GM23248 (cell line): ENCODE measurements at regions not wholly inside any gene's neighbourhood (a gene's known extent, or its start where the extent isn't known, plus 50 kb on each side); places are given as distances from the start of the nearest gene placed in this dataset.

Experiments used
- DNase-seq: peaks from one replicate; pipeline ENCODE4 v3.0.0-alpha.2; 2015
- H2AFZ ChIP-seq: fragments of 200-600 bp; sonication (generic); 2 replicates; pipeline ENCODE4 v1.6.1; 2016; ENCODE audit warnings: antibody characterized with exemption
- H3F3A ChIP-seq: fragments of 200-600 bp; sonication (generic); 2 replicates; pipeline ENCODE4 v1.6.1; 2016; ENCODE audit warnings: mild to moderate bottlenecking, antibody characterized with exemption, mixed run types; ENCODE audit not compliant: insufficient read depth
- H3K27ac ChIP-seq: fragments of 200-600 bp; sonication (generic); 2 replicates; pipeline ENCODE4 v1.5.1; 2016; ENCODE audit warnings: mild to moderate bottlenecking
- H3K27me3 ChIP-seq: fragments of 200-600 bp; sonication (generic); replicated peaks from 2 replicates; pipeline ENCODE4 v1.6.1; 2016; ENCODE audit warnings: mild to moderate bottlenecking; ENCODE audit not compliant: insufficient read depth
- H3K36me3 ChIP-seq: fragments of 200-600 bp; sonication (generic); 2 replicates; pipeline ENCODE4 v1.6.1; 2016; ENCODE audit warnings: low read depth, mild to moderate bottlenecking
- H3K4me1 ChIP-seq: fragments of 200-600 bp; sonication (generic); 2 replicates; pipeline ENCODE4 v1.6.1; 2016; ENCODE audit warnings: mild to moderate bottlenecking; ENCODE audit not compliant: insufficient read depth
- H3K4me2 ChIP-seq: fragments of 200-600 bp; sonication (generic); one replicate; pipeline ENCODE4 v1.6.1; 2016; ENCODE audit warnings: mild to moderate bottlenecking; ENCODE audit not compliant: unreplicated experiment
- H3K4me3 ChIP-seq: fragments of 200-600 bp; sonication (generic); 2 replicates; pipeline ENCODE4 v1.5.1; 2016; ENCODE audit warnings: mild to moderate bottlenecking
- H3K79me2 ChIP-seq: fragments of 200-600 bp; sonication (generic); 2 replicates; pipeline ENCODE4 v1.6.1; 2016; ENCODE audit warnings: mild to moderate bottlenecking; ENCODE audit not compliant: insufficient read depth
- H3K9ac ChIP-seq: fragments of 200-600 bp; sonication (generic); 2 replicates; pipeline ENCODE4 v1.6.1; 2016; ENCODE audit warnings: mild to moderate bottlenecking
- H3K9me2 ChIP-seq: fragments of 200-600 bp; sonication (generic); 2 replicates; pipeline ENCODE4 v1.6.1; 2016; ENCODE audit warnings: mixed run types, mild to moderate bottlenecking, moderate library complexity; ENCODE audit not compliant: insufficient read depth
- H3K9me3 ChIP-seq: fragments of 200-600 bp; sonication (generic); one replicate; pipeline ENCODE4 v1.6.1; 2017; ENCODE audit warnings: low read depth
- H4K20me1 ChIP-seq: fragments of 200-600 bp; sonication (generic); 2 replicates; pipeline ENCODE4 v1.6.0; 2016; ENCODE audit not compliant: insufficient read depth
- EZH2 ChIP-seq: fragments of 200-600 bp; sonication (generic); IDR thresholded peaks from 2 replicates; pipeline ENCODE4 v1.6.1; 2018; ENCODE audit warnings: antibody characterized with exemption, mild to moderate bottlenecking; ENCODE audit not compliant: insufficient read depth, poor library complexity, severe bottlenecking
- EZH2phosphoT487 ChIP-seq: fragments of 200-600 bp; sonication (generic); IDR thresholded peaks from 2 replicates; pipeline ENCODE4 v1.6.1; 2018; ENCODE audit warnings: antibody characterized with exemption, moderate library complexity, mild to moderate bottlenecking, low read depth; ENCODE audit not compliant: insufficient read depth
- WGBS, 2 experiments: methylation state at CpG; one replicate each; pipeline ENCODE4 v1.1.6; 2015 to 2017; ENCODE audit warnings: low lambda C conversion rate in 2 of 2, low coverage in 1 of 2; ENCODE audit errors: missing lambda C conversion rate in 2 of 2; 5-methylcytosine and 5-hydroxymethylcytosine counted together
- in situ Hi-C: fragments of 300-500 bp; cut with MboI; formaldehyde crosslinking; loops from 2 replicates; pipeline ENCODE4 v1.15.0; 2020

- H3F3A ChIP-seq = peaks cover 11% of the 10 kb centered on the region; the same call in 1 of the 2 replicates
- H3K9me2 ChIP-seq = no peaks in the 10 kb centered on the region
- in situ Hi-C loops = no loop called here
- no peak overlapping the region for H3K4me2 ChIP-seq
- no peak overlapping the region for H3K27ac ChIP-seq
- H3K36me3 ChIP-seq = no peaks in the 10 kb centered on the region
- TF ChIP-seq EZH2 (no peak), EZH2phosphoT487 (no peak)
- no peaks in the 10 kb centered on the region for H3K79me2 ChIP-seq
- no peak overlapping the region for H3K4me3 ChIP-seq
- no peak overlapping the region for H3K9ac ChIP-seq
- H3K27me3 ChIP-seq = no peaks in the 10 kb centered on the region
- H2AFZ ChIP-seq = no peak overlapping the region
- peaks cover 19% of the 10 kb centered on the region for H3K4me1 ChIP-seq
- H4K20me1 ChIP-seq = no peaks in the 10 kb centered on the region
- no peak for DNase-seq
- WGBS, 2 experiments = 29 to 41% methylated on average over 3 of the region's 3 CpGs
- H3K9me3 ChIP-seq = no peaks in the 10 kb centered on the region
These were observed 670.0 kb downstream of the TOX3 start for GRCh38 chr16:51876934-51877333.

- in situ Hi-C loops = no loop called here
- DNase-seq = no peak
- Histone ChIP-seq H3F3A (peaks cover 11% of the 10 kb centered on the region; the same call in 1 of the 2 replicates), H4K20me1 (no peaks in the 10 kb centered on the region), H3K79me2 (no peaks in the 10 kb centered on the region), H3K4me3 (no peak overlapping the region), H2AFZ (no peak overlapping the region), H3K9me2 (no peaks in the 10 kb centered on the region), H3K9ac (no peak overlapping the region), H3K27ac (no peak overlapping the region), H3K36me3 (no peaks in the 10 kb centered on the region), H3K4me2 (no peak overlapping the region), H3K4me1 (peaks cover 15% of the 10 kb centered on the region), H3K27me3 (no peaks in the 10 kb centered on the region), H3K9me3 (no peaks in the 10 kb centered on the region)
- 75 to 78% methylated on average over 3 of the region's 3 CpGs for WGBS, 2 experiments
- TF ChIP-seq EZH2phosphoT487 = no peak
- TF ChIP-seq EZH2 = no peak
These were observed 670.4 kb downstream of the TOX3 start for GRCh38 chr16:51876601-51876875.

GRCh38 chr16:51875834-51876600 is 670.9 kb downstream of the TOX3 start:
- no peak overlapping the region for H3K4me2 ChIP-seq
- TF ChIP-seq EZH2 (no peak), EZH2phosphoT487 (no peak)
- no peaks in the 10 kb centered on the region for H3K27me3 ChIP-seq
- no peaks in the 10 kb centered on the region for H3K79me2 ChIP-seq
- no peak overlapping the region for H3K4me3 ChIP-seq
- no peaks in the 10 kb centered on the region for H4K20me1 ChIP-seq
- in situ Hi-C loops = no loop called here
- peaks cover 10% of the 10 kb centered on the region for H3K4me1 ChIP-seq
- H3K9me3 ChIP-seq = no peaks in the 10 kb centered on the region
- peaks cover 7% of the 10 kb centered on the region; the same call in 1 of the 2 replicates for H3F3A ChIP-seq
- 62 to 64% methylated on average over 18 of the region's 18 CpGs for WGBS, 2 experiments
- no peak overlapping the region for H2AFZ ChIP-seq
- H3K36me3 ChIP-seq = no peaks in the 10 kb centered on the region
- no peak for DNase-seq
- H3K9ac ChIP-seq = no peak overlapping the region
- no peaks in the 10 kb centered on the region for H3K9me2 ChIP-seq
- no peak overlapping the region for H3K27ac ChIP-seq

GRCh38 chr16:51872524-51872923 is 674.4 kb downstream of the TOX3 start:
- no peak for DNase-seq
- H3K4me2 ChIP-seq = no peak overlapping the region
- TF ChIP-seq EZH2 (no peak), EZH2phosphoT487 (no peak)
- H4K20me1 ChIP-seq = no peaks in the 10 kb centered on the region
- H3K36me3 ChIP-seq = no peaks in the 10 kb centered on the region
- no peaks in the 10 kb centered on the region for H3K9me2 ChIP-seq
- no peak overlapping the region for H2AFZ ChIP-seq
- H3K9ac ChIP-seq = no peak overlapping the region
- no peaks in the 10 kb centered on the region for H3K9me3 ChIP-seq
- H3K27me3 ChIP-seq = no peaks in the 10 kb centered on the region
- H3K4me3 ChIP-seq = no peak overlapping the region
- H3K27ac ChIP-seq = no peak overlapping the region
- no peaks in the 10 kb centered on the region for H3K79me2 ChIP-seq
- no peaks in the 10 kb centered on the region for H3K4me1 ChIP-seq
- no peaks in the 10 kb centered on the region for H3F3A ChIP-seq
- in situ Hi-C loops = no loop called here

- Histone ChIP-seq H3K4me2 (no peak overlapping the region), H3K27me3 (no peaks in the 10 kb centered on the region), H3K9me3 (no peaks in the 10 kb centered on the region), H3K79me2 (no peaks in the 10 kb centered on the region), H3K4me3 (no peak overlapping the region), H4K20me1 (no peaks in the 10 kb centered on the region), H2AFZ (no peak overlapping the region), H3K36me3 (no peaks in the 10 kb centered on the region), H3K4me1 (no peaks in the 10 kb centered on the region), H3F3A (no peaks in the 10 kb centered on the region), H3K9ac (no peak overlapping the region), H3K9me2 (no peaks in the 10 kb centered on the region), H3K27ac (no peak overlapping the region)
- WGBS, 2 experiments = 44 to 50% methylated on average over 2 of the region's 2 CpGs
- no peak for TF ChIP-seq EZH2
- no peak for TF ChIP-seq EZH2phosphoT487
- in situ Hi-C loops = no loop called here
- DNase-seq = no peak
These were observed 676.6 kb downstream of the TOX3 start for GRCh38 chr16:51870296-51870854.
